Panc1 (cell line): ENCODE measurements at regions not wholly inside any gene's neighbourhood (a gene's known extent, or its start where the extent isn't known, plus 50 kb on each side); places are given as distances from the start of the nearest gene placed in this dataset.
"Not testable (repeated sequence)": the region's sequence is repeated elsewhere in the genome, so short reads cannot be mapped to it uniquely, and the experiment has no call there.

Source experiments
- POLR2AphosphoS5 ChIP-seq: IDR thresholded peaks from 2 replicates; pipeline ENCODE4 v1.6.1; 2012; ENCODE audit warnings: mild to moderate bottlenecking, low read depth, low read length, moderate library complexity
- REST ChIP-seq, 2 experiments: IDR thresholded peaks; 2 replicates each; pipeline ENCODE4 v1.6.1; 2011 to 2012; ENCODE audit warnings: low read depth in 2 of 2, control low read depth in 1 of 2, low read length in 1 of 2, mild to moderate bottlenecking in 1 of 2, moderate library complexity in 1 of 2; ENCODE audit not compliant: insufficient read depth in 1 of 2
- SIN3A ChIP-seq: IDR thresholded peaks from 2 replicates; pipeline ENCODE4 v1.6.1; 2012; ENCODE audit warnings: low read depth, mild to moderate bottlenecking, low read length, moderate library complexity, borderline replicate concordance; ENCODE audit not compliant: insufficient read depth
- TCF7L2 ChIP-seq: IDR thresholded peaks from 2 replicates; pipeline ENCODE4 v1.6.1; 2011; ENCODE audit warnings: mild to moderate bottlenecking, low read depth, low read length, inconsistent platforms
- TF ChIP-seq, protein P1 (sequence below): fragments of 450-650 bp; IDR thresholded peaks from 2 replicates; pipeline ENCODE4 v1.5.1; 2017; ENCODE audit warnings: mild to moderate bottlenecking

DNA sequence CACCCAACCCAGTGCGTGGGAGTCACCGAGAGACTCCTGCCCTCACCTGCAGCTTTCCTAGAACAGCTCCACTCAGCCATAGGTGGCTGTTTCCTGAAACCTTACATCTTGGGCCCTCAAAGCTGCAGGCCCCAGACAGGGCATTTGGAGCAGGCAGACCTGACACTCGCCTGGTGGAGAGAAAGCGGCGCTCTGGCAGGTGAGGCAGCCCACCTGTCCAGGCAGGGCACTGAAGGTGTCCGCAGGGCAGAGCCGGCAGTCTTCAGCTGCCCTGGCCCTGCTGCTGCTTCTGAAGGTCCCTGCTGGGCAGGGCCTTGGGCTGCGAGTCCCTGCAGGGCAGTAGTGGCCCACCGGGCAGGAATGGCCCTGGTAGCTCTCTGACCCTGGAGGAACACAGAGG lies 93.3 kb downstream of the MALL start:
- not testable (repeated sequence) for TF ChIP-seq REST (IDR thresholded peaks at IDR 0.05; ENCODE audit: insufficient read depth in 1 of 2, low read depth in 2 of 2, low read length in 1 of 2); POLR2AphosphoS5; TCF7L2; SIN3A
- TF ChIP-seq, protein P1, sequence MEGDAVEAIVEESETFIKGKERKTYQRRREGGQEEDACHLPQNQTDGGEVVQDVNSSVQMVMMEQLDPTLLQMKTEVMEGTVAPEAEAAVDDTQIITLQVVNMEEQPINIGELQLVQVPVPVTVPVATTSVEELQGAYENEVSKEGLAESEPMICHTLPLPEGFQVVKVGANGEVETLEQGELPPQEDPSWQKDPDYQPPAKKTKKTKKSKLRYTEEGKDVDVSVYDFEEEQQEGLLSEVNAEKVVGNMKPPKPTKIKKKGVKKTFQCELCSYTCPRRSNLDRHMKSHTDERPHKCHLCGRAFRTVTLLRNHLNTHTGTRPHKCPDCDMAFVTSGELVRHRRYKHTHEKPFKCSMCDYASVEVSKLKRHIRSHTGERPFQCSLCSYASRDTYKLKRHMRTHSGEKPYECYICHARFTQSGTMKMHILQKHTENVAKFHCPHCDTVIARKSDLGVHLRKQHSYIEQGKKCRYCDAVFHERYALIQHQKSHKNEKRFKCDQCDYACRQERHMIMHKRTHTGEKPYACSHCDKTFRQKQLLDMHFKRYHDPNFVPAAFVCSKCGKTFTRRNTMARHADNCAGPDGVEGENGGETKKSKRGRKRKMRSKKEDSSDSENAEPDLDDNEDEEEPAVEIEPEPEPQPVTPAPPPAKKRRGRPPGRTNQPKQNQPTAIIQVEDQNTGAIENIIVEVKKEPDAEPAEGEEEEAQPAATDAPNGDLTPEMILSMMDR = not testable (repeated sequence)
